PC-9 (cell line): ENCODE measurements at regions not wholly inside any gene's neighbourhood (a gene's known extent, or its start where the extent isn't known, plus 50 kb on each side); places are given as distances from the start of the nearest gene placed in this dataset.

ENCODE experiments used
- EZH2 ChIP-seq: fragments of 200-600 bp; sonication (generic); IDR thresholded peaks from 2 replicates; pipeline ENCODE4 v1.8.0; 2017; ENCODE audit warnings: antibody characterized with exemption, low read depth
- TF ChIP-seq, protein P1 (sequence below): fragments of 200-600 bp; sonication (generic); conservative IDR thresholded peaks from 2 replicates; pipeline ENCODE4 v1.6.1; 2017; ENCODE audit warnings: mixed run types, antibody characterized with exemption, mild to moderate bottlenecking, moderate library complexity

DNA sequence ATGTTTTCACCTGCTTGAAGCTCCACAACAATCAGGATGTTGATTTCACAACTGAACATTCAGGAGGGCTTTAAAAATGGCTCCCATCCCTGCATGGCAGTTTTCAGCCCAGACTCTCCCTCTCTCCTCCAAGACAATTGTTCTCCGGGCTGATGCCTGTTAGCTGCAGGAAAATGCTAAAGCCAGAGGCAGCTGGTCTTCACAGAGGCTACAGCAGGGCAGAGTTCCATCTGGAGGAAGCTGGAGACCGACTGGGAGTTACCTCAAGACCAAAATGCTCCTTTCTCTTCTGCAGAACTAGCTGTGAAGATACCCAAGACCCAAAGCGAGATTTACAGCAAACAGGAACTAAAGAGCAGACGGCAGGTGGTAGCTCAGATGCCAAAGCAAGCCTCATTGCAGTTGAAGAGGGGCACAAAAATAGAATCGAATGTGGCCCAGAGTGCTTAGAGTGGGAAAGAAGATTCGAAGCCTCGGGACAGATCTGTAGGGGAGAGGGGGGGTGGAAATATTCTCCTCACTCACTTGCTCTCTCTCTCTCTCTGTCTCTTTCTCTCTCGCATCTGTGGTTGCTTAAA, 423.6 kb downstream of the ZNF521 start:
- TF ChIP-seq, protein P1, sequence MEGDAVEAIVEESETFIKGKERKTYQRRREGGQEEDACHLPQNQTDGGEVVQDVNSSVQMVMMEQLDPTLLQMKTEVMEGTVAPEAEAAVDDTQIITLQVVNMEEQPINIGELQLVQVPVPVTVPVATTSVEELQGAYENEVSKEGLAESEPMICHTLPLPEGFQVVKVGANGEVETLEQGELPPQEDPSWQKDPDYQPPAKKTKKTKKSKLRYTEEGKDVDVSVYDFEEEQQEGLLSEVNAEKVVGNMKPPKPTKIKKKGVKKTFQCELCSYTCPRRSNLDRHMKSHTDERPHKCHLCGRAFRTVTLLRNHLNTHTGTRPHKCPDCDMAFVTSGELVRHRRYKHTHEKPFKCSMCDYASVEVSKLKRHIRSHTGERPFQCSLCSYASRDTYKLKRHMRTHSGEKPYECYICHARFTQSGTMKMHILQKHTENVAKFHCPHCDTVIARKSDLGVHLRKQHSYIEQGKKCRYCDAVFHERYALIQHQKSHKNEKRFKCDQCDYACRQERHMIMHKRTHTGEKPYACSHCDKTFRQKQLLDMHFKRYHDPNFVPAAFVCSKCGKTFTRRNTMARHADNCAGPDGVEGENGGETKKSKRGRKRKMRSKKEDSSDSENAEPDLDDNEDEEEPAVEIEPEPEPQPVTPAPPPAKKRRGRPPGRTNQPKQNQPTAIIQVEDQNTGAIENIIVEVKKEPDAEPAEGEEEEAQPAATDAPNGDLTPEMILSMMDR = no peak
- TF ChIP-seq EZH2 = no peak
